Thoracic aorta (tissue), 2 donors: ENCODE measurements at regions not wholly inside any gene's neighbourhood (a gene's known extent, or its start where the extent isn't known, plus 50 kb on each side); places are given as distances from the start of the nearest gene placed in this dataset.

Experiments used
- ATAC-seq: fragments of 150-250 bp; one replicate; pipeline ENCODE4 v1.8.0; 2017; ENCODE audit warnings: low read depth; ENCODE audit not compliant: insufficient number of reproducible peaks, low FRiP score
- DNase-seq: peaks from one replicate; pipeline ENCODE4 v3.0.0-alpha.2; 2020; ENCODE audit warnings: low spot score
- H3K27ac ChIP-seq, 2 donors: fragments of 200-600 bp; sonication (generic); 1 replicate in 1 of 2; 2 replicates in 1 of 2; pipeline ENCODE4 v1.5.1; 2016; ENCODE audit warnings: mild to moderate bottlenecking in 2 of 2, moderate library complexity in 2 of 2
- H3K27me3 ChIP-seq: fragments of 200-600 bp; sonication (generic); replicated peaks from 2 replicates; pipeline ENCODE4 v1.6.0; 2016; ENCODE audit warnings: mild to moderate bottlenecking; ENCODE audit not compliant: insufficient read depth
- H3K36me3 ChIP-seq: fragments of 200-600 bp; sonication (generic); one replicate; pipeline ENCODE4 v1.5.1; 2016
- H3K4me1 ChIP-seq, 2 donors: fragments of 200-600 bp; sonication (generic); 1 replicate in 1 of 2; 2 replicates in 1 of 2; pipeline versions ENCODE4 v1.5.1 to v1.6.0; 2016; ENCODE audit warnings: low read depth in 2 of 2, mild to moderate bottlenecking in 1 of 2; ENCODE audit not compliant: control insufficient read depth in 1 of 2
- H3K4me3 ChIP-seq: fragments of 200-600 bp; sonication (generic); 2 replicates; pipeline ENCODE4 v1.5.1; 2016; ENCODE audit warnings: mild to moderate bottlenecking
- H3K9me3 ChIP-seq: fragments of 200-600 bp; sonication (generic); 2 replicates; pipeline ENCODE4 v1.5.1; 2016
- TF ChIP-seq, protein P1 (sequence below): fragments of 200-600 bp; sonication (generic); IDR thresholded peaks from one replicate; pipeline ENCODE4 v1.5.1; 2019; ENCODE audit warnings: antibody characterized with exemption

DNA sequence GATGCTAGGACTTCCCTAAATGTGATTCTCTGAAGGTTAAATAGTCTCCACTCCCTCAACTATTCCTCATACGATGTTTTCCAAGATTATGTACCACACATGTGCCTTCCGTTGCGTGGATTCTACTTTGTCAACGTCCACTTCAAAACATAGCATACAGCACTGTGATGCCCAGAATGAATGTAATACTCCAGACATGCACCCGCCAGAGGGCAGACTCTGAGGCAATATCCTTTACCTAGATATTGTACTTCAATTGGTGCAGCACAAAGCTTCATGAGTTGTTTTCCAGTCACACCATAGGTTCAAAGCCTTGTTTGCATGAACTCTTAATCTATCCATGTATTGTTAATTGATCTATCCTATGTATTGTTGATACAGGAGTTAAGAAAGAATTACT lies 201.0 kb upstream of the NABP1 start:
- TF ChIP-seq, protein P1, sequence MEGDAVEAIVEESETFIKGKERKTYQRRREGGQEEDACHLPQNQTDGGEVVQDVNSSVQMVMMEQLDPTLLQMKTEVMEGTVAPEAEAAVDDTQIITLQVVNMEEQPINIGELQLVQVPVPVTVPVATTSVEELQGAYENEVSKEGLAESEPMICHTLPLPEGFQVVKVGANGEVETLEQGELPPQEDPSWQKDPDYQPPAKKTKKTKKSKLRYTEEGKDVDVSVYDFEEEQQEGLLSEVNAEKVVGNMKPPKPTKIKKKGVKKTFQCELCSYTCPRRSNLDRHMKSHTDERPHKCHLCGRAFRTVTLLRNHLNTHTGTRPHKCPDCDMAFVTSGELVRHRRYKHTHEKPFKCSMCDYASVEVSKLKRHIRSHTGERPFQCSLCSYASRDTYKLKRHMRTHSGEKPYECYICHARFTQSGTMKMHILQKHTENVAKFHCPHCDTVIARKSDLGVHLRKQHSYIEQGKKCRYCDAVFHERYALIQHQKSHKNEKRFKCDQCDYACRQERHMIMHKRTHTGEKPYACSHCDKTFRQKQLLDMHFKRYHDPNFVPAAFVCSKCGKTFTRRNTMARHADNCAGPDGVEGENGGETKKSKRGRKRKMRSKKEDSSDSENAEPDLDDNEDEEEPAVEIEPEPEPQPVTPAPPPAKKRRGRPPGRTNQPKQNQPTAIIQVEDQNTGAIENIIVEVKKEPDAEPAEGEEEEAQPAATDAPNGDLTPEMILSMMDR, result no peak
- Histone ChIP-seq H3K36me3 (no peaks in the 10 kb centered on the region), H3K9me3 (peaks cover 4% of the 10 kb centered on the region), H3K4me1 (peaks cover 0 to 6% of the 10 kb centered on the region in 2 donors), H3K27ac (no peak overlapping the region), H3K4me3 (no peak overlapping the region), H3K27me3 (no peaks in the 10 kb centered on the region)
- DNase-seq (no peak), ATAC-seq (no peak)

- H3K36me3 ChIP-seq, result no peaks in the 10 kb centered on the region
- H3K4me1 ChIP-seq, result peaks cover 0 to 6% of the 10 kb centered on the region in 2 donors
- no peaks in the 10 kb centered on the region for H3K27me3 ChIP-seq
- no peak overlapping the region for H3K4me3 ChIP-seq
- H3K9me3 ChIP-seq, result peaks cover 6% of the 10 kb centered on the region
- no peak overlapping the region for H3K27ac ChIP-seq
- TF ChIP-seq, protein P1, result no peak
- DNase-seq, result no peak
- no peak for ATAC-seq
Observed at GRCh38 chr2:191478799-191479679, 198.9 kb upstream of the NABP1 start.

GRCh38 chr2:191479680-191480023 lies 198.3 kb upstream of the NABP1 start:
- no peak for DNase-seq
- no peaks in the 10 kb centered on the region for H3K36me3 ChIP-seq
- ATAC-seq, result no peak
- H3K4me1 ChIP-seq, result peaks cover 0 to 6% of the 10 kb centered on the region in 2 donors
- TF ChIP-seq, protein P1, result no peak
- H3K4me3 ChIP-seq, result no peak overlapping the region
- peaks cover 6% of the 10 kb centered on the region for H3K9me3 ChIP-seq
- H3K27me3 ChIP-seq, result no peaks in the 10 kb centered on the region
- no peak overlapping the region for H3K27ac ChIP-seq

DNA sequence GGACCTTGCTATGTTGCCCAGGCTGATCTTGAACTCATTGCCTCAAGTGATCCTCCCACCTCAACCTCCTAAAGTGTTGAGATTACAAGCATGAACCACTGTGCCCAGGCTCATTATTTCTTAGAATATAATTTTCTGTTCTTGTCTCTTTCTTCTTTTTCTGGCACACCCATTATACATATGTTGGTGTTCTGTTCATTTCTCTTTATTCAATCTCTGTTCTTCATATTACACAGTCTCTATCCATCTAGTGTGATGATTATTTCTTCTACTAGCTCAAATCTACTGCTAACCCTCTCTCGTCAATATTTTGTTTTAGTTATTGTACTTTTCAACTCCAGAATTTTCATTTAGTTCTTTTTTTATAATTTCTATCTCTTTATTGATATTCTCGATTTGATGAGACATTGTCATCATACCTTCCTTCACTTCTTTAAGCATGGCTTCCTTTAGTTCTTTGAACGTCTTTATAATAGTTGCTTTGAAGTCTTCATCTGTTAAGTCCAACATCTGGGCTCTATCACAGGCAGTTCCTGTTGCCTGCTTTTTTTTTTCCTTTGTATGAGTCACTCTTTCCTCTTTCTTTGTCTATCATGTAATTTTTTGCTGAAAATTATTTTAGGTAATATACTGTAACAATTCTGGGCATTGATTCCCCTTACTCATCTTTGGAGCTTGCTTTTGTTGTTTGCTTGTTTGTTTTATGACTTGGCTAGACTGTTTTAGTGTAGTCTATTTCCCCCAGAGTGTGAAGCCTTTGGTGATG lies 196.4 kb upstream of the NABP1 start:
- ATAC-seq, result no peak
- H3K27ac ChIP-seq, result no peak overlapping the region
- H3K27me3 ChIP-seq, result no peaks in the 10 kb centered on the region
- peaks cover 0 to 1% of the 10 kb centered on the region in 2 donors for H3K4me1 ChIP-seq
- no peak for DNase-seq
- no peak overlapping the region for H3K4me3 ChIP-seq
- H3K9me3 ChIP-seq, result peaks cover 6% of the 10 kb centered on the region
- no peaks in the 10 kb centered on the region for H3K36me3 ChIP-seq
- TF ChIP-seq, protein P1, result no peak

DNA sequence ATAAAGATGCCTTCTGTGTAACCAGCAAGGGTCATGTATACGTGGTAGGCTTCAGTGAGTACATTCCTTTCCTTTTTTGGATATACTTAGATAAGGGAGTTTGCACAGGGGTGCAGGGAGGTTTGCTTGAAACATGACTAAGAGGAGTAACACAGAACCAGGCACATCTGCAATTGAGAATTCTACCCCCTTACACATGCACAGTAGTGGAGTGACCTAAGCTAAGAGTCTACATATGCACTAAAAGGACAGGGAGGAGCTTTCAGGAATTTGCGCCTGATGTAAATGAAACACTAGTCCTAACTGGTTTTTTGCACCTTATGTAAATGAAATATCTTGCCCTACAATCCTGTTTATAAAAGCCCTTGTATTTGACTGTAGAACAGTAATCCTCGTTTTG lies 194.8 kb upstream of the NABP1 start:
- Histone ChIP-seq H3K36me3 (no peaks in the 10 kb centered on the region), H3K4me3 (no peak overlapping the region), H3K27ac (no peak overlapping the region), H3K9me3 (peaks cover 6% of the 10 kb centered on the region), H3K4me1 (no peaks in the 10 kb centered on the region), H3K27me3 (no peaks in the 10 kb centered on the region)
- TF ChIP-seq, protein P1, result no peak
- no peak for ATAC-seq
- no peak for DNase-seq
